Femur (tissue), 1 donor: ENCODE measurements at regions not wholly inside any gene's neighbourhood (a gene's known extent, or its start where the extent isn't known, plus 50 kb on each side); places are given as distances from the start of the nearest gene placed in this dataset.
"Not testable (repeated sequence)": the region's sequence is repeated elsewhere in the genome, so short reads cannot be mapped to it uniquely, and the experiment has no call there.

Experiments used
- DNase-seq: peaks from one replicate; pipeline ENCODE4 v3.0.0-alpha.2; 2017

GRCh38 chr5:45062044-45062443 lies 253.3 kb downstream of the MRPS30 start:
- DNase-seq: no peak

GRCh38 chr5:45081082-45081481 lies 272.3 kb downstream of the MRPS30 start:
- no peak for DNase-seq

GRCh38 chr5:45089870-45090269 lies 281.1 kb downstream of the MRPS30 start:
- DNase-seq: no peak

GRCh38 chr5:45093377-45093776 lies 284.6 kb downstream of the MRPS30 start:
- DNase-seq: no peak

GRCh38 chr5:45094876-45095440 lies 286.2 kb downstream of the MRPS30 start:
- DNase-seq: no peak

- no peak for DNase-seq
These were observed 289.7 kb downstream of the MRPS30 start for GRCh38 chr5:45098483-45098882.

GRCh38 chr5:45101146-45101545 lies 292.4 kb downstream of the MRPS30 start:
- DNase-seq: no peak

GRCh38 chr5:45105491-45105994 lies 296.8 kb downstream of the MRPS30 start:
- no peak for DNase-seq

- no peak for DNase-seq
These were observed 300.3 kb downstream of the MRPS30 start for GRCh38 chr5:45109062-45109461.

- no peak for DNase-seq
These were observed 300.9 kb downstream of the MRPS30 start for GRCh38 chr5:45109636-45110035.

GRCh38 chr5:45110399-45110798 lies 301.7 kb downstream of the MRPS30 start:
- DNase-seq: no peak

GRCh38 chr5:45113726-45114125 lies 305.0 kb downstream of the MRPS30 start:
- no peak for DNase-seq

GRCh38 chr5:45132972-45133371 lies 324.2 kb downstream of the MRPS30 start:
- DNase-seq: no peak

GRCh38 chr5:45162974-45163373 lies 354.2 kb downstream of the MRPS30 start:
- DNase-seq: peak; percentile 13

- DNase-seq: no peak
These were observed 362.8 kb downstream of the MRPS30 start for GRCh38 chr5:45171563-45171962.

GRCh38 chr5:45172634-45173033 lies 363.9 kb downstream of the MRPS30 start:
- DNase-seq: not testable (repeated sequence)

GRCh38 chr5:45179686-45180085 lies 370.9 kb downstream of the MRPS30 start:
- DNase-seq: no peak

- no peak for DNase-seq
These were observed 380.3 kb downstream of the MRPS30 start for GRCh38 chr5:45189042-45189441.

- DNase-seq: no peak
These were observed 380.7 kb downstream of the MRPS30 start for GRCh38 chr5:45189481-45189880.

- DNase-seq: no peak
These were observed 386.3 kb downstream of the MRPS30 start for GRCh38 chr5:45195026-45195425.
